Epithelial cell of proximal tubule (primary cell): ENCODE measurements at regions not wholly inside any gene's neighbourhood (a gene's known extent, or its start where the extent isn't known, plus 50 kb on each side); places are given as distances from the start of the nearest gene placed in this dataset.

Source experiments
- DNase-seq: peaks from one replicate; pipeline ENCODE4 v3.0.0-alpha.2; 2011; ENCODE audit warnings: low read depth
- H3K4me3 ChIP-seq: 2 replicates; pipeline ENCODE4 v1.5.1; 2011; ENCODE audit warnings: low read depth, mild to moderate bottlenecking, low read length
- TF ChIP-seq, protein P1 (sequence below): conservative IDR thresholded peaks from 2 replicates; pipeline ENCODE4 v1.5.1; 2012; ENCODE audit warnings: low read depth, mild to moderate bottlenecking, low read length

- H3K4me3 ChIP-seq = no peak overlapping the region
- TF ChIP-seq, protein P1, sequence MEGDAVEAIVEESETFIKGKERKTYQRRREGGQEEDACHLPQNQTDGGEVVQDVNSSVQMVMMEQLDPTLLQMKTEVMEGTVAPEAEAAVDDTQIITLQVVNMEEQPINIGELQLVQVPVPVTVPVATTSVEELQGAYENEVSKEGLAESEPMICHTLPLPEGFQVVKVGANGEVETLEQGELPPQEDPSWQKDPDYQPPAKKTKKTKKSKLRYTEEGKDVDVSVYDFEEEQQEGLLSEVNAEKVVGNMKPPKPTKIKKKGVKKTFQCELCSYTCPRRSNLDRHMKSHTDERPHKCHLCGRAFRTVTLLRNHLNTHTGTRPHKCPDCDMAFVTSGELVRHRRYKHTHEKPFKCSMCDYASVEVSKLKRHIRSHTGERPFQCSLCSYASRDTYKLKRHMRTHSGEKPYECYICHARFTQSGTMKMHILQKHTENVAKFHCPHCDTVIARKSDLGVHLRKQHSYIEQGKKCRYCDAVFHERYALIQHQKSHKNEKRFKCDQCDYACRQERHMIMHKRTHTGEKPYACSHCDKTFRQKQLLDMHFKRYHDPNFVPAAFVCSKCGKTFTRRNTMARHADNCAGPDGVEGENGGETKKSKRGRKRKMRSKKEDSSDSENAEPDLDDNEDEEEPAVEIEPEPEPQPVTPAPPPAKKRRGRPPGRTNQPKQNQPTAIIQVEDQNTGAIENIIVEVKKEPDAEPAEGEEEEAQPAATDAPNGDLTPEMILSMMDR = no peak
- DNase-seq = no peak
These were observed 1375.2 kb downstream of the TBC1D22A start for GRCh38 chr22:48137640-48138039.

DNA sequence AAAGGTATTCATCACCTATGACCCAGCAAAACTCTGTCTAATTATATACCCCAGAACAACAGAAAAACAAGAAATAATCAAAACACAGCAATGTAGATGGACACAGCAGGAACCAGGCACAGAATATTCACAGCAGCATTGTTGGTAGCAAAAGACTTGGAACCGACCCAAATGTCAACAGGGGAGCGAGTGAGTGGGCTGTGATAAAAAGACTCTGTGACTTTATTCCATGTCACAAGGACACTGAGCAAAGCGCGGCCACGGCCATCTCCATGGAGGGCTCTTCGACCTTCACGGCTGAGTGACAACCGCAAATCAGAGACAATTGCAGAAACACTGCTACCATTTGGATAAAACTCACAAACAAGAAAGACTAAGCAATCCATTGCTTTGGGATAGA lies 1373.1 kb downstream of the TBC1D22A start:
- no peak overlapping the region for H3K4me3 ChIP-seq
- TF ChIP-seq, protein P1 = no peak
- no peak for DNase-seq

- TF ChIP-seq, protein P1 = no peak
- H3K4me3 ChIP-seq = no peak overlapping the region
- no peak for DNase-seq
These were observed 1363.0 kb downstream of the TBC1D22A start for GRCh38 chr22:48125416-48125815.

DNA sequence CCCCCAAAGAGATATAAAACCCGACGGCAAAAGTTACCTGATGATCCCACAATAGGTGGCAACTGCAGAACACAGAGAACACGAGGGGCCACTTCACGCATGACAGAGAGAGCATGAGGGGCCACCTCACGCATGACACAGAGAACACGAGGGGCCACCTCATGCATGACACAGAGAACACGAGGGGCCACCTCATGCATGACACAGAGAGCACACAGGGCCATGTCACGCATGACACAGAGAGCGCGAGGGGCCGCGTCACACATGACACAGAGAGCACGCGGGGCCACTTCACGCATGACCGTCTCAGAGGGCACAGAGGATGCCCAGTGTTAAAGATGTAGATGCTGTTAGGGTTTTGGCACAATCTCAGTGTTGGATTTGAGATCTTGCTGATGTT lies 1359.5 kb downstream of the TBC1D22A start:
- DNase-seq = no peak
- H3K4me3 ChIP-seq = no peak overlapping the region
- TF ChIP-seq, protein P1 = no peak

DNA sequence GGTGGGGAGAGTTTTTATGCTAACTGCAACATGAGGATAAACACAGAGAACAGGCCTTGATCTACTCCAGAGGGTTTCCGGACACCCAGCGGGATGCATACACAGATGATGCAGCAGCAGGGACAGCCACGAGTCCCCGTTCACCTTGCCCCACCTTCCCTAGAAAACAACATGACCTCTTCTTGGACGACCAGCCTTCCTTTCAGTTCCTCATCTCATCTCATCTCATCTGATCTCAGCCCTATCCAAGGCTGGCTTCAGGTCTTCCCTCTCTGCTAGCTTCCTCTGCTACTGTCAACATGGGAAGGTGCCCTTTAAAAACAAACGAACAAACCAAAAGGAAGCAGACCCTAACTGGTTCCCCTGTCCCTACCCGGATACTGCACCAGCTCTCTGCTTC lies 1356.2 kb downstream of the TBC1D22A start:
- TF ChIP-seq, protein P1 = no peak
- DNase-seq = no peak
- H3K4me3 ChIP-seq = no peak overlapping the region

DNA sequence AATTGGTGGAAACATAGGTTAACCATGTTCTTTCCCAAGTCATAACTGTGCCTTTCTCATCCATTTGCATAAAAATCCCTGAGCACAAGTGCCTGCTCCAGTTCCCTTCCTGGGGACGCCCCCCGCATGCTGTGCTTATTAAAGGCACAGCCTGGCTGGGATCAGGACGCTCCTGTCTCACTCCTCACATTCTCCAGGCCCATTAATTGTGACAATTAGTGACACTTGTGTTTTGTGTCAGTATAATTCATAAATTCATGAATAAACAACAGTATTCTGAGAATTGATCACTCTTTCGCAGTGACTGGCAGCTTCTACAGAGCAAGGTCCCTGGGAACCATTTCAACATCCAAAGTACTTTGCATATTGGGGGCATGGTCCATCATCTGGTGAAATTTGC lies 1354.4 kb downstream of the TBC1D22A start:
- no peak for DNase-seq
- TF ChIP-seq, protein P1 = no peak

GRCh38 chr22:48112687-48113521 lies 1350.5 kb downstream of the TBC1D22A start:
- TF ChIP-seq, protein P1 = no peak
- H3K4me3 ChIP-seq = no peak overlapping the region
- no peak for DNase-seq

More for the DNA sequence above, 1354.4 kb downstream of the TBC1D22A start:
- no peak overlapping the region for H3K4me3 ChIP-seq
